ENCODE measurements at regions not wholly inside any gene's neighbourhood (a gene's known extent, or its start where the extent isn't known, plus 50 kb on each side); places are given as distances from the start of the nearest gene placed in this dataset.

GRCh38 chr6:101212640-101213039 is 180.9 kb upstream of the GRIK2 start:
- TF ChIP-seq, protein P1, sequence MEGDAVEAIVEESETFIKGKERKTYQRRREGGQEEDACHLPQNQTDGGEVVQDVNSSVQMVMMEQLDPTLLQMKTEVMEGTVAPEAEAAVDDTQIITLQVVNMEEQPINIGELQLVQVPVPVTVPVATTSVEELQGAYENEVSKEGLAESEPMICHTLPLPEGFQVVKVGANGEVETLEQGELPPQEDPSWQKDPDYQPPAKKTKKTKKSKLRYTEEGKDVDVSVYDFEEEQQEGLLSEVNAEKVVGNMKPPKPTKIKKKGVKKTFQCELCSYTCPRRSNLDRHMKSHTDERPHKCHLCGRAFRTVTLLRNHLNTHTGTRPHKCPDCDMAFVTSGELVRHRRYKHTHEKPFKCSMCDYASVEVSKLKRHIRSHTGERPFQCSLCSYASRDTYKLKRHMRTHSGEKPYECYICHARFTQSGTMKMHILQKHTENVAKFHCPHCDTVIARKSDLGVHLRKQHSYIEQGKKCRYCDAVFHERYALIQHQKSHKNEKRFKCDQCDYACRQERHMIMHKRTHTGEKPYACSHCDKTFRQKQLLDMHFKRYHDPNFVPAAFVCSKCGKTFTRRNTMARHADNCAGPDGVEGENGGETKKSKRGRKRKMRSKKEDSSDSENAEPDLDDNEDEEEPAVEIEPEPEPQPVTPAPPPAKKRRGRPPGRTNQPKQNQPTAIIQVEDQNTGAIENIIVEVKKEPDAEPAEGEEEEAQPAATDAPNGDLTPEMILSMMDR (IDR thresholded peaks at IDR 0.05) = no peak
- TF ChIP-seq KAT7 (CRISPR knock-in tag; IDR thresholded peaks at IDR 0.05; ENCODE audit: borderline replicate concordance) (no peak), MAX (CRISPR knock-in tag; IDR thresholded peaks at IDR 0.05) (no peak), ZNF138 (CRISPR knock-in tag; conservative IDR thresholded peaks at IDR 0.05) (no peak), RELA (CRISPR knock-in tag; IDR thresholded peaks at IDR 0.05; ENCODE audit: borderline replicate concordance) (no peak), ESRRA (CRISPR knock-in tag; IDR thresholded peaks at IDR 0.05; ENCODE audit: borderline replicate concordance) (no peak), CREM (CRISPR knock-in tag; IDR thresholded peaks at IDR 0.05) (no peak), ZBTB21 (CRISPR knock-in tag; IDR thresholded peaks at IDR 0.05; ENCODE audit: borderline replicate concordance) (no peak), FOXP4 (CRISPR knock-in tag; IDR thresholded peaks at IDR 0.05) (no peak), FOXJ3 (CRISPR knock-in tag; IDR thresholded peaks at IDR 0.05; ENCODE audit: borderline replicate concordance) (no peak), ZBTB43 (CRISPR knock-in tag; IDR thresholded peaks at IDR 0.05) (no peak), E2F1 (CRISPR knock-in tag; IDR thresholded peaks at IDR 0.05) (no peak)

Measured in WTC11 (cell line).